ENCODE measurements at regions not wholly inside any gene's neighbourhood (a gene's known extent, or its start where the extent isn't known, plus 50 kb on each side); places are given as distances from the start of the nearest gene placed in this dataset.

DNA sequence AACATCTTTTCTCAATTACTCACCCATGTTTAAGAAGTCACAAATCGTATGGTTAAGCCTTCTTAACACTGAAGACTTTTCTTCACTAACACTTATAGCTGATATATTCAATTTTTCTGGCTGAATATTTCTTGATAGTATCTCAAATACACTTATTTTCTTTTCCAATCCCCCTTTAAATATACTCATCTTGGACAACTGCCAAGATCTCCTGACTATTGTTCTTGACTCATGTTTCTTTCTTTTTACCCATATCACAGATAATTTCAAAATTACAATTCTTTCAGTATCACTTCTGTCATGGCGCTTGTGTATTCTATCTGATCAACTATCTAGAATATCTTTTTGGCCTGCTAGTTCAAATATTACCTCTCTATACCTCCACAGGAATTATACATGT lies 954.3 kb upstream of the ACVR2A start:
- H2BK5ac ChIP-seq (ENCODE audit: insufficient read length, low read length), result no peak overlapping the region
- no peak for DNase-seq
- H3K23ac ChIP-seq (ENCODE audit: insufficient read length, low read depth, low read length), result no peak overlapping the region
- H2AFZ ChIP-seq (ENCODE audit: low read length), result no peak overlapping the region
- no peak overlapping the region for H4K8ac ChIP-seq (replicated peaks; ENCODE audit: insufficient read length, low read depth, low read length)
- no CpG with 5 or more reads among the region's 2 CpGs for WGBS (ENCODE audit: extremely low coverage, insufficient read length, low lambda C conversion rate)
- H3K9me3 Mint-ChIP-seq, result 0 out of 5 replicates have a peak, but pooled peaks cover 0 to 1% of the 10 kb centered on the region in 2 experiments
- no peak overlapping the region for H3K14ac ChIP-seq (ENCODE audit: insufficient read depth, low read length)
- H4K20me1 ChIP-seq (ENCODE audit: control insufficient read depth, insufficient read depth, insufficient read length), result no peaks in the 10 kb centered on the region
- no peak overlapping the region for H3K4ac ChIP-seq (ENCODE audit: low read depth, low read length)
- H3K18ac ChIP-seq (ENCODE audit: insufficient read length, low read depth, low read length), result no peak overlapping the region
- no peaks in the 10 kb centered on the region for H3K79me1 ChIP-seq (ENCODE audit: insufficient read depth, low read depth, low read length, poor library complexity, severe bottlenecking)
- H4K91ac ChIP-seq (ENCODE audit: insufficient read length, low read depth, low read length), result no peak overlapping the region
- no peak overlapping the region for H3K9ac ChIP-seq (ENCODE audit: extremely low read depth, insufficient read length, low read length)
- H3T11ph ChIP-seq (ENCODE audit: low read length), result no peak overlapping the region
- no peak overlapping the region for H3K27ac ChIP-seq (ENCODE audit: insufficient read length, low read depth, low read length)
- no peak overlapping the region for H2BK20ac ChIP-seq (ENCODE audit: low read depth, low read length, poor library complexity, severe bottlenecking)
- no peak overlapping the region for H2BK12ac ChIP-seq (ENCODE audit: insufficient read length, low read depth, low read length)
- no peak overlapping the region for H3K4me2 ChIP-seq (ENCODE audit: insufficient read depth, insufficient read length, low read length)
- no peak overlapping the region for H3K27ac Mint-ChIP-seq
- no peaks in the 10 kb centered on the region for H3K27me3 Mint-ChIP-seq (ENCODE audit: low read depth)
- TF ChIP-seq, protein P1, sequence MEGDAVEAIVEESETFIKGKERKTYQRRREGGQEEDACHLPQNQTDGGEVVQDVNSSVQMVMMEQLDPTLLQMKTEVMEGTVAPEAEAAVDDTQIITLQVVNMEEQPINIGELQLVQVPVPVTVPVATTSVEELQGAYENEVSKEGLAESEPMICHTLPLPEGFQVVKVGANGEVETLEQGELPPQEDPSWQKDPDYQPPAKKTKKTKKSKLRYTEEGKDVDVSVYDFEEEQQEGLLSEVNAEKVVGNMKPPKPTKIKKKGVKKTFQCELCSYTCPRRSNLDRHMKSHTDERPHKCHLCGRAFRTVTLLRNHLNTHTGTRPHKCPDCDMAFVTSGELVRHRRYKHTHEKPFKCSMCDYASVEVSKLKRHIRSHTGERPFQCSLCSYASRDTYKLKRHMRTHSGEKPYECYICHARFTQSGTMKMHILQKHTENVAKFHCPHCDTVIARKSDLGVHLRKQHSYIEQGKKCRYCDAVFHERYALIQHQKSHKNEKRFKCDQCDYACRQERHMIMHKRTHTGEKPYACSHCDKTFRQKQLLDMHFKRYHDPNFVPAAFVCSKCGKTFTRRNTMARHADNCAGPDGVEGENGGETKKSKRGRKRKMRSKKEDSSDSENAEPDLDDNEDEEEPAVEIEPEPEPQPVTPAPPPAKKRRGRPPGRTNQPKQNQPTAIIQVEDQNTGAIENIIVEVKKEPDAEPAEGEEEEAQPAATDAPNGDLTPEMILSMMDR (conservative IDR thresholded peaks at IDR 0.05), result no peak
- H2BK15ac ChIP-seq (ENCODE audit: low read depth, low read length), result no peak overlapping the region
- H3K4me1 ChIP-seq (ENCODE audit: insufficient read depth, low read length), result no peaks in the 10 kb centered on the region
- H3K79me2 ChIP-seq (ENCODE audit: insufficient read depth, low read length), result no peaks in the 10 kb centered on the region
- no peaks in the 10 kb centered on the region for H3K27me3 ChIP-seq (ENCODE audit: insufficient read depth, low read length)
- no peaks in the 10 kb centered on the region for H3K4me1 Mint-ChIP-seq
- no peak overlapping the region for H2AK5ac ChIP-seq (ENCODE audit: insufficient read length, low read length)
- no peak overlapping the region for H4K5ac ChIP-seq (ENCODE audit: insufficient read length, low read depth, low read length)
- H3K36me3 Mint-ChIP-seq (ENCODE audit: insufficient read depth in 1 of 3, low read depth in 3 of 3), result no peaks in the 10 kb centered on the region
- H3K23me2 ChIP-seq (ENCODE audit: insufficient read length, low read depth, low read length, poor library complexity, severe bottlenecking), result no peaks in the 10 kb centered on the region
- H3K4me3 Mint-ChIP-seq, result no peak overlapping the region
- no peak overlapping the region for H2BK120ac ChIP-seq (ENCODE audit: low read depth, low read length, poor library complexity, severe bottlenecking)
- no peak overlapping the region for H3K56ac ChIP-seq (ENCODE audit: insufficient read length, low read depth, low read length)
- no peaks in the 10 kb centered on the region for H3K9me3 ChIP-seq (ENCODE audit: control insufficient read depth, low read depth, low read length)
